ENCODE measurements at regions not wholly inside any gene's neighbourhood (a gene's known extent, or its start where the extent isn't known, plus 50 kb on each side); places are given as distances from the start of the nearest gene placed in this dataset.

DNA sequence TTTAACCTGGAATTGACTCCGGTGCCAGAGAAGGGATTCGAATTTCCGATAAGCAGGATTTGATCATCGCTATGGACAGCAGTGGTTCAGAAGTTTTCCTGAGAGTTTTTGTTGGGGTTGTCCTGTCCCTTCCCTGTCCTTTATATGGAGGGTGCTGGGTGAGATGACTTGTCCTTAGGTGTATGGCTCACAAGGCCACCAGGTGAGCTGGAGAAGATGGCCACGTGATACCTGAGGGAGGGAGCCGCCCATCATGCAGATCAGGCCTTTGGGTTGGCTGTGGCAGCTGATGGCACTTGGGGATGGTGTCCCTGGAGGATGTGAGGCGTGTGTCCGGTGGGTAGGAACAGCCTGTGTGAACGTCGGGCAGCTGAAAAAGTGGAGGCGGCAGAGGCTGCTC lies 187.7 kb downstream of the PTPN20 start:
- TF ChIP-seq EZH2 (IDR thresholded peaks at IDR 0.05) (no peak), POLR2AphosphoS5 (IDR thresholded peaks at IDR 0.05; ENCODE audit: borderline replicate concordance, low read depth, low read length) (no peak), FOXP2 (optimal IDR thresholded peaks at IDR 0.05; ENCODE audit: control extremely low read depth, extremely low read length, insufficient read depth) (no peak)

All from SK-N-MC (cell line).